Breast epithelium (tissue), 4 donors: ENCODE measurements at regions not wholly inside any gene's neighbourhood (a gene's known extent, or its start where the extent isn't known, plus 50 kb on each side); places are given as distances from the start of the nearest gene placed in this dataset.

ENCODE experiments used
- DNase-seq, 2 donors: peaks; one replicate each; pipeline ENCODE4 v3.0.0-alpha.2; 2019; ENCODE audit warnings: low spot score in 2 of 2
- H3K27ac ChIP-seq, 2 donors: fragments of 200-600 bp; sonication (generic) in 1 of 2; one replicate each; pipeline ENCODE4 v1.5.1; 2016 to 2019; ENCODE audit warnings: mild to moderate bottlenecking in 1 of 2
- H3K27me3 ChIP-seq, 2 donors: fragments of 200-600 bp; sonication (generic) in 1 of 2; one replicate each; pipeline versions ENCODE4 v1.5.1 to v1.6.0; 2017 to 2019; ENCODE audit warnings: control low read depth in 1 of 2, mild to moderate bottlenecking in 1 of 2
- H3K36me3 ChIP-seq: fragments of 200-600 bp; one replicate; pipeline ENCODE4 v1.5.1; 2019
- H3K4me1 ChIP-seq, 2 donors: fragments of 200-600 bp; sonication (generic); one replicate each; pipeline ENCODE4 v1.5.1; 2016 to 2019; ENCODE audit warnings: control low read depth in 1 of 2
- H3K4me3 ChIP-seq, 3 donors: fragments of 200-600 bp; sonication (generic); 1 replicate in 2 of 3; 2 replicates in 1 of 3; pipeline ENCODE4 v1.5.1; 2016 to 2019; ENCODE audit warnings: mild to moderate bottlenecking in 3 of 3, moderate library complexity in 2 of 3
- H3K9me3 ChIP-seq, 2 donors: fragments of 200-600 bp; sonication (generic) in 1 of 2; one replicate each; pipeline ENCODE4 v1.5.1; 2016 to 2019; ENCODE audit warnings: control low read depth in 1 of 2
- POLR2A ChIP-seq: fragments of 450-650 bp; IDR thresholded peaks from one replicate; pipeline ENCODE4 v1.6.1; 2016; ENCODE audit warnings: antibody characterized with exemption, mild to moderate bottlenecking, moderate library complexity
- POLR2AphosphoS5 ChIP-seq, 3 donors: sonication (generic); formaldehyde crosslinking; IDR thresholded peaks; one replicate each; pipeline ENCODE4 v1.6.1; 2017; ENCODE audit warnings: antibody characterized with exemption in 3 of 3
- intact Hi-C: fragments of 100-400 bp; cut with DNase I; formaldehyde crosslinking; loops from one replicate; pipeline ENCODE4 v1.15.1; 2023; ENCODE audit warnings: low total_unique reads
- TF ChIP-seq, protein P1 (sequence below), 3 donors: fragments of 450-650 bp; IDR thresholded peaks; one replicate each; pipeline ENCODE4 v1.5.1; 2016 to 2017; ENCODE audit warnings: antibody characterized with exemption in 3 of 3, mild to moderate bottlenecking in 3 of 3, moderate library complexity in 3 of 3

GRCh38 chrX:56499372-56499771 lies 64.1 kb upstream of the UBQLN2 start:
- TF ChIP-seq, protein P1, sequence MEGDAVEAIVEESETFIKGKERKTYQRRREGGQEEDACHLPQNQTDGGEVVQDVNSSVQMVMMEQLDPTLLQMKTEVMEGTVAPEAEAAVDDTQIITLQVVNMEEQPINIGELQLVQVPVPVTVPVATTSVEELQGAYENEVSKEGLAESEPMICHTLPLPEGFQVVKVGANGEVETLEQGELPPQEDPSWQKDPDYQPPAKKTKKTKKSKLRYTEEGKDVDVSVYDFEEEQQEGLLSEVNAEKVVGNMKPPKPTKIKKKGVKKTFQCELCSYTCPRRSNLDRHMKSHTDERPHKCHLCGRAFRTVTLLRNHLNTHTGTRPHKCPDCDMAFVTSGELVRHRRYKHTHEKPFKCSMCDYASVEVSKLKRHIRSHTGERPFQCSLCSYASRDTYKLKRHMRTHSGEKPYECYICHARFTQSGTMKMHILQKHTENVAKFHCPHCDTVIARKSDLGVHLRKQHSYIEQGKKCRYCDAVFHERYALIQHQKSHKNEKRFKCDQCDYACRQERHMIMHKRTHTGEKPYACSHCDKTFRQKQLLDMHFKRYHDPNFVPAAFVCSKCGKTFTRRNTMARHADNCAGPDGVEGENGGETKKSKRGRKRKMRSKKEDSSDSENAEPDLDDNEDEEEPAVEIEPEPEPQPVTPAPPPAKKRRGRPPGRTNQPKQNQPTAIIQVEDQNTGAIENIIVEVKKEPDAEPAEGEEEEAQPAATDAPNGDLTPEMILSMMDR (IDR thresholded peaks at IDR 0.05) = no peak
- TF ChIP-seq POLR2AphosphoS5 (IDR thresholded peaks at IDR 0.05) = no peak
- TF ChIP-seq POLR2A = no peak

GRCh38 chrX:56503941-56504673 lies 59.3 kb upstream of the UBQLN2 start:
- intact Hi-C loops = no loop called here
- no peak overlapping the region for H3K4me3 ChIP-seq

More at GRCh38 chrX:56499372-56499771, 64.1 kb upstream of the UBQLN2 start:
- no peak overlapping the region for H3K4me3 ChIP-seq
- H3K27me3 ChIP-seq = peaks cover 0 to 37% of the 10 kb centered on the region in 2 donors
- intact Hi-C loops = no loop called here
- H3K9me3 ChIP-seq = peaks cover 0 to 6% of the 10 kb centered on the region in 2 donors
- no peak overlapping the region for H3K27ac ChIP-seq
- no peaks in the 10 kb centered on the region for H3K4me1 ChIP-seq
- H3K36me3 ChIP-seq = no peaks in the 10 kb centered on the region
- DNase-seq = no peak

DNA sequence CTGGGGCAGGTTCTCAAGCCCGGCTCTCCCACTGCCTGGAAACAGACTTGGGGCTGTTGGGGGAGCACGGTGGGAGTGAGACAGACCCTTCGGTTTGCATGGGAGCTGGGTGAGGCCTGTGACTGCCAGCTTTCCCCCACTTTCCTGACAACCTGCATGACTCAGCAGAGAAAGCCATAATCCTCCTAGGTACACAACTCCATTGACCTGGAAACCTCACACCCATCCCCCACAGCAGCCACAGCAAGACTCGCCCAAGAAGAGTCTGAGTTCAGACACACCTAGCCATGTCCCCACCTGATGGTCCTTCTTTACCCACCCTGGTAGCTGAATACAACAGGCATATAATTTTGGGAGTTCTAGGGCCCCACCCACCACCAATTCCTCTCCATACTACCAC lies 57.6 kb upstream of the UBQLN2 start:
- no peak for TF ChIP-seq POLR2A
- no peak for TF ChIP-seq POLR2AphosphoS5 (IDR thresholded peaks at IDR 0.05)
- TF ChIP-seq, protein P1 (IDR thresholded peaks at IDR 0.05) = no peak
- peaks cover 28 to 40% of the 10 kb centered on the region in 2 donors for H3K9me3 ChIP-seq
- intact Hi-C loops = loop anchor here (5.0 kb wide), 1 partner anchor 209 kb away; no protein-coding TSS in a partner anchor
- H3K36me3 ChIP-seq = no peaks in the 10 kb centered on the region
- peaks cover 0 to 18% of the 10 kb centered on the region in 2 donors for H3K27me3 ChIP-seq
- no peaks in the 10 kb centered on the region for H3K4me1 ChIP-seq
- H3K27ac ChIP-seq = no peak overlapping the region
- no peak overlapping the region for H3K4me3 ChIP-seq
- no peak for DNase-seq

More at GRCh38 chrX:56503941-56504673, 59.3 kb upstream of the UBQLN2 start:
- Histone ChIP-seq H3K4me1 (no peaks in the 10 kb centered on the region), H3K36me3 (no peaks in the 10 kb centered on the region), H3K9me3 (peaks cover 21 to 30% of the 10 kb centered on the region in 2 donors), H3K27me3 (peaks cover 0 to 25% of the 10 kb centered on the region in 2 donors), H3K27ac (no peak overlapping the region)
- TF ChIP-seq, protein P1 (IDR thresholded peaks at IDR 0.05) = no peak
- TF ChIP-seq POLR2A = no peak
- no peak for TF ChIP-seq POLR2AphosphoS5 (IDR thresholded peaks at IDR 0.05)
- no peak for DNase-seq
